Neural progenitor cell (in vitro differentiated cells): ENCODE measurements at regions not wholly inside any gene's neighbourhood (a gene's known extent, or its start where the extent isn't known, plus 50 kb on each side); places are given as distances from the start of the nearest gene placed in this dataset.

ENCODE experiments used
- EZH2 ChIP-seq: fragments of 200-600 bp; sonication (generic); IDR thresholded peaks from 2 replicates; pipeline ENCODE4 v1.6.1; 2017; ENCODE audit warnings: antibody characterized with exemption, mild to moderate bottlenecking, moderate library complexity
- TF ChIP-seq, protein P1 (sequence below): fragments of 200-600 bp; sonication (generic); IDR thresholded peaks from 2 replicates; pipeline ENCODE4 v1.5.1; 2017; ENCODE audit warnings: antibody characterized with exemption, mild to moderate bottlenecking

DNA sequence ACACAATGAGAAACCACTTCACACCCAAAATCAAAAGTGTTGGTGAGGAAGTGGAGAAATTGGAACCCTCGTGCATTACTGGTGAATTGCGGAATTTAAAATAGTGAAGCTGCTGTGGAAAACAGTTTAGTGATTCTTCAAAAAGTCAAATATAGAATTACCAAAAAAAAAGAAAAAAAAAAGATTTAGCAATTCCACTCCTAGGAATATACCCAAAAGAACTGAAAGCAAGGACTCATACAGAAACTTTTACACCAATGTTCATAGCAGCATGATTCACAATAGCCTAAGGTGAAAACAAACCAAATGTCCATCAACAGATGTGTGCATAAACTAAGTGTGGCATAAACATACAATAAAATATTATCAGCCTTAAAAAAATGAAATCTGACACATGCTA is 364.3 kb upstream of the FAM241A start:
- TF ChIP-seq, protein P1, sequence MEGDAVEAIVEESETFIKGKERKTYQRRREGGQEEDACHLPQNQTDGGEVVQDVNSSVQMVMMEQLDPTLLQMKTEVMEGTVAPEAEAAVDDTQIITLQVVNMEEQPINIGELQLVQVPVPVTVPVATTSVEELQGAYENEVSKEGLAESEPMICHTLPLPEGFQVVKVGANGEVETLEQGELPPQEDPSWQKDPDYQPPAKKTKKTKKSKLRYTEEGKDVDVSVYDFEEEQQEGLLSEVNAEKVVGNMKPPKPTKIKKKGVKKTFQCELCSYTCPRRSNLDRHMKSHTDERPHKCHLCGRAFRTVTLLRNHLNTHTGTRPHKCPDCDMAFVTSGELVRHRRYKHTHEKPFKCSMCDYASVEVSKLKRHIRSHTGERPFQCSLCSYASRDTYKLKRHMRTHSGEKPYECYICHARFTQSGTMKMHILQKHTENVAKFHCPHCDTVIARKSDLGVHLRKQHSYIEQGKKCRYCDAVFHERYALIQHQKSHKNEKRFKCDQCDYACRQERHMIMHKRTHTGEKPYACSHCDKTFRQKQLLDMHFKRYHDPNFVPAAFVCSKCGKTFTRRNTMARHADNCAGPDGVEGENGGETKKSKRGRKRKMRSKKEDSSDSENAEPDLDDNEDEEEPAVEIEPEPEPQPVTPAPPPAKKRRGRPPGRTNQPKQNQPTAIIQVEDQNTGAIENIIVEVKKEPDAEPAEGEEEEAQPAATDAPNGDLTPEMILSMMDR = no peak
- no peak for TF ChIP-seq EZH2
